ENCODE measurements at regions not wholly inside any gene's neighbourhood (a gene's known extent, or its start where the extent isn't known, plus 50 kb on each side); places are given as distances from the start of the nearest gene placed in this dataset.
"Not testable (repeated sequence)": the region's sequence is repeated elsewhere in the genome, so short reads cannot be mapped to it uniquely, and the experiment has no call there.

DNA sequence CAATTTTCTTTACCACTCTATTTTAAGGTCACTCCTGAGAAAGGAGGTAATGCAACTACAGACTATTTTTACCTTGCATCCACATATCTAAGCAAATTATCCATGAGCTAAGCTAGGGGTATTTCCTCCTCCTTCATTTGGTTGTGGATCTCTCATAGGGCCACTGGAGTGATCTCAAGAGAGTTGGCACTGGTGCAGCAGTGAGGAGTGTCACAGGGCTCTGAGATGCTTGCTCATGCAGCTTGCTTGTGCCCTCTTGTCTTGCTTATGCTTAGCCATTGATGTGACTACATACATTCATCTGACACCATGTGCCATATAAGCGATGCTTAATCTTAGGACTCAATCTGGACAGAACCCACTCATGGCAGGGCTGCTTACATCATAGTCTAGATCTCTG is 950.3 kb downstream of the TSN start:
- DNase-seq (ENCODE audit: low read depth, low spot score): no peak

DNA sequence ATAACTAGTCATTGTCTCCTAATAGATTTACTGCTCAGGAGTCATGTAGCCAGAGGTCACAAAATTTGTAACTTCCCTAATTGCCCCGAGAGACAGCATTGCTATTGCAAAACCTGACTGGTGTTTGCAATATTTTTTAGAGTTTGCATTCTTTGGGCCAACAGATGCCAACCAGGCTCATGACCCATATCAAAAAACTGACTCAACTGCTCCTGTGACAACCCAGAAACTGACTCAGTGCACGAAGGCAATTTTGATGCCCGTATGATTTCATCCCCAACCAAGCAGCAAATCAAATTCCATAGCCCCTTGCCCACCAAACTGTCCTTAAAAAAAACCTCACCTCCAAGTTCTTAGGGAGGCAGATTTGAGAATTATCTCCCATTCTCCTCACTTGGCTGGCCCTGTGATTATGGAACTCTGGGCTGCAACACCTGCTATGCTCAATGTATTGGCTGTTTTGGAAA is 951.3 kb downstream of the TSN start:
- no peak for DNase-seq (ENCODE audit: low read depth, low spot score)

DNA sequence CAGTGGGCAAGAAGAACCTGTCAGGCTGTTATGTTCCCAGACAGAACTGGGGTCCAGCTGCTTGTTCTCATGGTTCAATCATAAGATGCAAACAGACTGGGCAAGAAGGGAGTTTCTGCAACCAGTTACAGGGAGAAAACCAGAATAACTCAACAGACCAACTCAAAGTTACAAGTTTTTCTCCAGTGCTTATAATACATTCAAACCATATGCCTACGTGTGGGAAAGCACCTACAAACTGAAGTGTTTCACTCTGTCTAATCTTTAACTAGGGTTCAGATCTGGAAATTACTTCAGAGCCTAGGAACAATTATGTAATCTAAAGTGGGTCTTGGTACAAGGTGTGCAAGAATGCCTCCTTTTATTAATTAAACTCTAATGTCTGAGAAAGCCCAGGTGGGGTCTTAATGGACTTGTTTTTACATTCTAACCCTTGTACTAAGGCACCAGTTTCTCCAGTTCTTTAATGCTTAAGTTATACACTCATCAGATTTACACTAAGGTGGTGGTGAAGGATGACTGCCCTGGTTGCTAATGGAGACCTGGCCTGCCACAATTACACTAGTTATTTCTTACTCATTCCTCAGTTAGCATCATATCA is 951.9 kb downstream of the TSN start:
- no peak for DNase-seq (ENCODE audit: low read depth, low spot score)

DNA sequence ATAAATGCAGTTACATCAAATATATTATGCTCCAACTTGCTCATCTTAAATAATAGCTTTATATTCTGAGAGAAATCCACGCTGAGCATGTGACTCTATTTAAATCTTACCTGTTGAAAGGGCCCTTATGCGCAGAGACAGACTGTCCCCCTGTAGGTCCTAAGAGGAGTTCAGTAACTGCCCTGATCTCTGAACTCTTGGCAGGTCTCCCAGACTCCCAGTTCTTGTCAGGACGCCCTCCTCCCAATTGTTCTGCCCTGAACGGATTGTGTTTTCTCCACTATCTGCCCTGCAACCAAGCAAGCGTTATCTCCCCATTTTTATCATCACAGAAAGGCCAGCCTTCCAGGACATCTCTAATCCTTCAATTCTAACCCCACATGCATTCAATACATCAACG is 954.6 kb downstream of the TSN start:
- DNase-seq (ENCODE audit: low read depth, low spot score): no peak

DNA sequence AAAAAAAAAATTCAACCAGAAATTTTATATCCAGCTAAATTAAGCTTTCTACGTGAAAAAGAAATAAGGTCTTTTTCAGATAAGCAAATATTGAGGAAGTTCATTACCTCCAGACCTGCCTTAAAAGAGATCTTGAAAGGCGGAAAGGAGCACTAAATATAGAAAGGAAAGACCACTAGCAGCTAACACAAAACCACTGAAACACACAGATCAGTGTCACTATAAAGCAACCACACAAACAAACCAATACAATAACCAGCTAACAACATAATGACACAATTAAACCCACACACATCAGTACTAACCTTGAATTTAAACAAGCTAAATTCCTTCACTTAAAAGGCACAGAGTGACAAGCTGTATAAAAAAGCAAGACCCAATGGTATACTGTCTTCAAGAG is 958.3 kb downstream of the TSN start:
- DNase-seq (ENCODE audit: low read depth, low spot score): no peak

DNA sequence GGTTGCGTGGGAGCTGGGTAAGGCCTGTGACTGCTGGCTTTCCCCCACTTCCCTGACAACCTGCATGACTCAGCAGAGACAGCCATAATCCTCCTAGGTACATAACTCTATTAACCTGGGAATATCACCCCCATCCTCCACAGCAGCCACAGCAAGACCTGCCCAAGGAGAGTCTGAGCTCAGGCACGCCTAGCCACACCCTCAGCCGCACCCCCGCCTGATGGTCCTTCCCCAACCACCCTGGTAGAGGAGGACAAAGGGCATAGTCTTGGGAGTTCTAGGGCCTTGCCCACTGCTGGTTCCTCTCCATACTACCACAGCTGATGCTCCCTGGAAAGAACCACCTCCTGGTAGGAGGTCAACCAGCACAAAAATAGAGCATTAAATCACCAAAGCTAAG is 965.4 kb downstream of the TSN start:
- not testable (repeated sequence) for DNase-seq (ENCODE audit: low read depth, low spot score)

DNA sequence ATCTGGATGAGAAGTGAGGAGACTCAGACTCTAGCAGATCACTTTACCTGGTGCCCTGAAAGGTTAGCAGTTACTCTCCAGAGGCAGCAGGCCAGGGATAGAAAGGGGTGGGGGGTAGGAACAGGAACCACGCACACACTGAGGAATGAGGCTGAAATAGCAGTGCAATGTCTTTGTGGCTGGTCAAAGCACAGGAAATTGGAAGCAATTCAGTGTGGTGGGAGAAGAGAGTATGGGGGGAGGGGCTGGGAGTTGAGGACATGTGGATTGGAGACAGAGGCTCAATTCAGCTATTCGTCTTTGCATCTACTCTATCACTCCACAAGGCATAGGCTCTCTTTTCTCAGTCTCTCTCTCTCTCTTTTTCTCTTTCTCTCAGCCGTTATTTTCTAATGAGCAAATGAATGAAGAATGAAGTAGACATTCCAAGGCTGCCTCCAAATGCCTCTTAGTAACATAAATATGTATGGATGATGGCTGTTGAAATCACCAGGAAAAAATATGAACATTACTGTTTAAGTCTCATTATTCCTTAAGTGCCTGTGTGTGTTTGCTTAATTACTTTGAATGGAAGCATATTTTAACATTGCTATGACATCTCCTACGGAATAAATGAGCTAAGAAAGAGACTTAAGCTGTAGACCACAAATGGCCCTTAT is 979.4 kb downstream of the TSN start:
- DNase-seq (ENCODE audit: low read depth, low spot score): peak; percentile 63

DNA sequence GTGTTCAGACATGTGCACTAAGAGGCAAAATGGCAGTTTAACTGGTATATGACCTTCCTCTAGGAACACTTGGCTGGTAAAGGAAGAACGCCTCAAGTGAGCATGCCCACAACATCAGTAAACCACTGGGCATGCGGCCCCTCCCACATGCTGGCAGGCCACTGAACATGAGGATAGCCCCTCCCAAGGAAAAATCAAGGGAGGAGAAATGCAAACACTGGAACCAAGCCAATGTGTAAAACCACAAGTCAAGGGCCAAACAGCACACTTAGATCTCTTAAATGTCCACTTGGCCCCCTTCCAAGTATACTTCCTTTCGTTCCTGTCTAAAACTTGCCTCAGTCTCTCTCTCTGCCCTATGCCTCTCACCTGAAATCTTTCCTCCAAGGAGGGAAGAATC is 980.8 kb downstream of the TSN start:
- DNase-seq (ENCODE audit: low read depth, low spot score): no peak

DNA sequence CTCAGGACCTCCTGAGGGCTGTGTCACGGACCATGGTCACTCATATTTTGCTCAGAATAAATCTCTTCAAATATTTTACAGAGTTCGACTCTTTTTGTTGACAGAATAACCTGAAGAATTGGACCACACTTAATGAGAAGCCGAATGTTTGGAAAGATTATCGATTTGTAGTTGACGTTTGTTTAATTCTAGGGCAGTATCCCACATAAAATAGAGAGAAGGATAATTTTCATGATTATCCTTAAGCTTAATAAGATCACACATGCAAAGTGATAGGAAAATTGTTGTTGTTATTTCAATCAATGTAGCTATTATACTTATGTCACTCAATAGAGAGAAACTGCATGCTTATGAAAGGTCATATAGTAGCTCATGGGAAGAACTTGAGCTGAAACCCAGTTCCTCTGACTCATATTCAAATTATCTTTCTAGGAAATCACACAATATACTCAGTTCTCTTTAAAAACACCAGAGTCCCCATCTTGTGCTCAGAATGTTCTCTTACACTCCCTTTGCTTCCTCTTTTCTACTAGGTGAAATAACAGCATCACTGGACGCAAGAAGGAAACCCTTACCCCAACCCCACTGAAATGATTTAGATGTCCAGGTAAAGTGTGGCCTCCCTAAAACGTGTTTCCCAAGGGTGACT is 982.1 kb downstream of the TSN start:
- DNase-seq (ENCODE audit: low read depth, low spot score): no peak

DNA sequence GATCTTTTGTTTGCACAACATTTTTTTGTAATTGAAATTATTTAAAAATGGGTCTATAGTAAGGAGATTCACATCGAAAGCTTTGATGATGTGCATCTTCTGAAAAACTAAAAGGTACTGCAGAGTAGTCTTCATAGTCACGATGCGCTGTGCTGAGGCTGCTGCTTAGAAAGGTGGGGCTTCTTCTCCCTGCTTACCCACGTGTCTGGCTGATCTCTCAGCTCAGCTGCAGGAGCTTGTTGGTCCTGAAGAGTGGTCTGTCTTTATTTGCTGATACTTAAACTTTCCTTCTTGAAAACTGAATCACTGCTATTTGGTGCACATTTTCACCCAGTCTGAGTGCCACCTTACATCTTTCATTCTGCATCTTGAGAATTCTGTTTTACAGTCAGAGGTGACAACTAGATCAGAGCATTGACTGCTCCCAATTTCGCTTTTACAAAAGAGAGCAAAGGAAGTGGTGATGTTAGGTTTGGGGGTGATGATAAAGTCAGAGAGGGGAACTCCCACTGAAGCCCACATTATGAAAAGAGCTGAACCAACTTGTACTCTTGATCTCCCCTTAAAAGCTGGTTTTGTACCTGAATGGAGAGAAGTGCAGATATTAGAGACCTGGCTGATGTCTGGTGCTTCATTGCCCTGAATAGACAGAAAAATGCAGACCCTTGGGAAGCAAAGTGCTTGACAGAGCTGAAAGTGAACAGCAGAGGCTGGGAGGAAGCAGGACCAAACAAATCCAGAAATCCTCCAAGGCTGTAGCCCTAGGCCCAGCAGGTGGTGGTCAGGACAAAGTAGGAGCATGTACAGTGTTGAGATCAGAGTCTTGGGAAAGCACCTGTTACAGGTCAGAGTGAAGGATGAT is 984.5 kb downstream of the TSN start:
- no peak for DNase-seq (ENCODE audit: low read depth, low spot score)

DNA sequence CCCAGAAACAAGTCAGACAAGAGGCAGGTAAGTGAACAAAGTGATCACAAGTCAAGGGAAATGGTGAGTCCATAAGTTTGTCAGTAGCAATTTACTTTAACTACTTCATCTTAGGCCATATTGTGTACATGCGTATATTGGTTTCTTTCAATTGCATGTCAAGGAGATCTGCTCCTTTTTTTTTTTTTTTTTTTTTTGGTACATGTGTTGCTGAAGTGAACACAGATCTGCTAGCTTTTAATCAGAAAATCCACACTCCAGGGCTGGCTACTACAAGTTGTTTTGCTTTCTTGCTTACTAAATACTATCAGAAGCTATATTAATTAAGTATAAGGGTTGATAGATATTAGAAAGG is 985.1 kb downstream of the TSN start:
- DNase-seq (ENCODE audit: low read depth, low spot score): no peak

DNA sequence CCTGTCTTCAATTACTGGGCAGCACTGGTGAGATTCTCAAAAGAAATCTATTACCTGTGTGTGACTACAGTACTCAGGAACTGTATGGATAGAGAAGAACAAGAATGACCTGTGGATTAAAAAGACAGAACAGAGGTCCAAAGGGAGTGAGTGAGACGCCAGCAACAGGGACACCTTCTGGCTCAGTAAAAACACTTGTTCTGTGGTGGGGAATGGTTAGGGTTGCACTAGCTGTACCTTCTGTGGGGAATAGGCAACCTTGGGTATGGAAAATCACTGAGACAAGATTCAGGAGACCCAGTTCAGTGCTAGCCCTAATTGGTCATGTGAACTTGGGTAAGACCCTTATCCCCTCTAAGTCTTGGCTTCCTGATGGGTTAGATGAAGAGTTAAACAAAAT is 986.0 kb downstream of the TSN start:
- DNase-seq (ENCODE audit: low read depth, low spot score): no peak

DNA sequence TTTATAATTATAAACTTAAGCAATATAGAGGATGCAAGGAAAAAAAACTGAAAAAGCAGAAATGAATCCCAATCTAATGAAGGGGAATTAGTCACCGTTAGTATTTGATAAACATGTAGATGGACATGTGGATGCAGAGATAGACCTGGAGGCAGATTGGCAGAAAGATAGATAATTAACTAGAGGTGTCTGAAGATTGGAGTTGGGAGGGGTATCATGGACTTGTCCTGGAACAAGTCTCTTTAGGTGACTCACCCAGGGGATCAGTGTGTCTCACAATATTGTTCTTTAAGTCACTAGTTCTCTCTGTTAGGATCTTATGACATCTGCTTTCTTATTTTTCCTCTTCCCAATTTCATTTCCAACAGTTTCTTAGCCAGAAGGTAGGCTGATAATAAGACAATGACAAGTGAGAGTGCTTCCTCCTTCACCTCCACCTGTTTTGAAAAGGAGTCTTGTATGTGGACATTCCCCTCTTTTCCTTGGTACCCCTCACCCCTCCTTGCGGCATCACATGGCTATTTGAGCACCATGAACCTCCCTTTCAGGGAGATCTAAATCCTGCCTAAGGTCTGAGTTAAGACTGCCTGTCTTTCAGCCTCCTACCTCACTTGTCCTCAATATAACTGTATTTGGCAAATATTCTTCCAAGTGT is 987.7 kb downstream of the TSN start:
- DNase-seq (ENCODE audit: low read depth, low spot score): no peak

DNA sequence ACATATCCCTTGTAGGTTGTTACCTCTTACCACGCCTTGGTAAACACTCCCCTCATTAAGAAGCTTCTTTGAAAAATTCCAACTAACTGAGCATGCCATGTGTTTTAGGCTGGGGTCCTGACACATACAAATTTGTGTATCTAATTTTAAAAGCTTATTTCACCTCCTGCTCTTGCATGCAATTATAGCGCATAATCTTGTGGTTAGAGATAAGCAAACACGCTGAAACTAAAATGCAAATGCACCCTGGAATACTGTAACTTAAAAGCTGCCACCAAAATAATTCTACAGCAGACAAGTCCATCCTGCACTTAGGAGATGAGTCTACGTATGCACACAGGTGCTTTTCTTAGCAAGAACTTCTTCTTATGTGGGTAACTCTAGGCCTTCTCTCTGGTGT is 990.2 kb downstream of the TSN start:
- DNase-seq (ENCODE audit: low read depth, low spot score): no peak

DNA sequence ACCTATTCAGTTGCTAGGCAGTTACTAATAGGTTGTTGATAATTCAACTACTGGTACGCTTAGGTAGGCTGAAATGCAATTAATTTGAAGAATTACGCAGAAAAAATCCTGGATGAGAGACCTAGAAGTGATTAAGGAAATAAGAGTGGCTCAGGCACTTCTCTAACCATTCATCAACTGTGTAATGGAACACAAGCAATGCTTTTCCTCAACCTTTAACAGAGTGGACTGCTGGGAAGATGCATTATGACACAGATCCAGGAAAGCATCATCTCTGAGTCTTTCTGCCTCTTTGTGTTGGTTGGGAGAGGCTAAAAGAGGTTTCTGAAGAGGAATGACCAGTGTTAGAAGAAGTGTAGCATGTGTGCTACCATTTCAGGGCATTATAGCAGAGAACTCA is 992.2 kb downstream of the TSN start:
- DNase-seq (ENCODE audit: low read depth, low spot score): no peak

DNA sequence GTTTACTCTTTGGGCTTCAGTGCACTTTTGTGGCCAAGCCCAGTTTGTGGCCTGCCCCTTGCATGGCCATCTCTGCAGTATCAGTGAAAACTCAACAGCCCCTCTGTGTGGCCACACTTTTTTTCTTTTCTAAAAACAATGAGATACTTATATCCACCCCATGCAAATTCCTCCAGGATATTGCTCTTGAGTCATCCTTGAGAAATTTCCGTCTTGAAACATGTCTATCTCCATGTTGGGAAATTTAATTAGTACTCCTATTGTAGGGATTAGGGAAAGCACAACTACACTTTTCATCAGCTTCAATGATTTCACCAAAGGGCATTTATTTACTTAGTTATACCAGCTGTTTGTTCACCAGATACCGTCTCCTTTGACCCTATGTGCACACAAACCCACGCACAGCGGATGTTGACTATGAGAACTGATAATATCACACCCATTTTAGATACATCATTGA is 993.1 kb downstream of the TSN start:
- DNase-seq (ENCODE audit: low read depth, low spot score): peak; percentile 11

DNA sequence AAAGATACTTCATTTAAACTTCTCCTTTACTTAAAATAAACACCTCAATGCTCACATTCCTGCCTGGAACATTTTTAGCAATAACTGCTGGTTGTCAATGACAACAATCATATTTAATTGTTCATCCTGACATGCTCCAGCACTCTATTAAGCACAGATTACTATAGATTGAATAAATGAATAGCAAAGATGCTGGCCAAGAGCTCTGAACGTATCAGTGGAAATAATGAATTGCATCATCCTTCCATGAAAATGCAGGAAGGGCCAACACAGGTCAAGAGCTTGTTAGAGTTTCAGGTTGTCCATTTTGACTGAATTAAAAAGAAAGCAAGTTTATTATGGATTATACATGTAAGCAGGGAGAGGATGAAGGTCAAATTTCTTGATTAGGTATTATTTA is 994.0 kb downstream of the TSN start:
- no peak for DNase-seq (ENCODE audit: low read depth, low spot score)

DNA sequence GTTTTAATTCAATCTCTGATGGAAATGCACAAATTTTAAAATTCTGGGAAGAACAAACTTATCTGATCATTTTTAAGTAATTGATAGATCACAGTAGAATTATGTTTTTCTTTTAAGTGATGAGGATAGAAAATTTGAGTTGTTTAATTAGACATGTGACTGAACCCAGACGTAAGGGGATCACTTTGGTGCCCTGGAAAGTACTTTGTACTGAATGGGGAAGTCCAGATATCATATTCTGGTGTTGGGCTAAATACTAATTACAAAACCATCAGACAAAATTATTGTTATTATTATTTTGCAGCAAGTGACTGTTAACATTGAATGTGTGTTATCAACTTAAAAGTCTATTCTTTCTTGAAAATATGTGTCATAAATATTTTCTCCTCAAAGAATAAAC is 994.6 kb downstream of the TSN start:
- no peak for DNase-seq (ENCODE audit: low read depth, low spot score)

DNA sequence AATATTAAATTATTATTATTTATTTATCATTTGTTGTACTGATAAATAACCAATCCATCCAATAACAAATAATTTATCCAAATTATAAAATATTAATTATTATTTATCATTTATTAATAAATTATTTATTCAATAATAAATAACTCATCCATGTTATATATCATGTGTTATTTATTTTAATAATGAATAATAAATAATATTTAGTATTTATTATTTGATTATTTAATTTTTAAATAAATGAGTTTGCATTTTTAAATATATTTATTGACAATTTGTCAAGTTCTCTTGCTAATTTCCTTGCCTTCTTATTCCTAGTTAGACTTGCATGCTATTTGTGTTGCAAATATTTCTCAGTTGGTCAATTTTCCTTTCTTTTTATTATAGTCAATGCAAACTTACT is 995.4 kb downstream of the TSN start:
- no peak for DNase-seq (ENCODE audit: low read depth, low spot score)

DNA sequence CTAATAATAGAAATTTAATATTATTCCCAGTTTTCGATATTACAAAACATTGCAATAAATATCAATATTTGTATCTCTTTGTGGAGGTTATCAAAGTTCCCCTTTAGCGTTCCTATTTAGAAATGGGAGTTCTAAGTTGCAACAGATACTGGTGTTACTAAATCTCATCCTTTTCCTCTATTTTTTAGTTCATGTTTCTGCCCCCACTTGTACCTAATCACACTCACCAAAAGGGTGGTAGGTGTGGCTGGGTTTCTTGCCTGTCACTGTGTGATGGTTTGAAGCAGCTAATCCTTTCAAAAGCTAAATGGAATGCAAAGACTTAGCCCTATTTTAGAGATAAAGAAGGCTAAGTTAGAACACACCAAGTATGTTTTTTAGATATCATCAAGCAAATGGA is 997.9 kb downstream of the TSN start:
- no peak for DNase-seq (ENCODE audit: low read depth, low spot score)

DNA sequence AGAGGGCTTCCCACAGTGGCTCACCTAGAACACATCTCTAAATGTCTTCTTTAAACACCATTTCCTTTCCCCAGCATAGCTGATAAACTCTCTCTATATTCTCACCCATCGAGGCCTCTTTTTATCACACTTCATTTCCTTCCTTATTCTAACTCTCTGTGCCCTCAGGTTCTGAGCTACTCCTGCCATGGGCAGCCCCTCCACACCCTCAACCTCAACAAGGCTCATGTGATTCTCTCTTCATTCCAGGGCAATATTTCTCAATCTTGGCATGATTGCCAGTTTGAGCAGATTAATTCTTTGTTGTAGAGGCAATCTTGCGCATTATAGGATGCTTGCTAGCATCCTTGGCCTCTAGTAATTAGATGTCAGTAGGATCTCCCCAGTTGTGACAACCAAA is 999.1 kb downstream of the TSN start:
- DNase-seq (ENCODE audit: low read depth, low spot score): no peak

DNA sequence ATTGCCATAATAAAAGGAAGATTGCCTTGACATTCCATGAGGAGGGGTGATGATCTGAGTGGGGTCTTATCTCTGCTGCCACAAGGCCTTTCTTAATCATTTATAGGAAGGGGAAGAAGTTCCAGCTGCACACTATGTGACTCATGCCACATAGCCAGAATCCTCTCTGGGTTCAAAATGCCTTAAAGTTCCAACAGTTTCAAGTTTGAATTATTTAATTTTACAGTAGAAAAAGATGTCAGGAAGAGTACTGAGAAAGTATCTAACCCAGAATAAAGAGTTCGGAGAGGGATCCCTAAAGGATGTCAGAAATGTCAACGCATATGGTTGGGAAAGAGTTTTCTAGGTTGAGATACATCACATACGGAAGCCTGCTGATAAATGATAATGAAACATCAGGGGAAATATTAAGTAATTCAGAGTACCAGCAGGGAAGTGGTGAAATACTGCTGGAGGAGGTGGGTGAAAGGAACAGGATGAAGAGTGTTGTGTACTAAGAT is 999.9 kb downstream of the TSN start:
- no peak for DNase-seq (ENCODE audit: low read depth, low spot score)

Data from ELF-1 (cell line).